Suprapubic skin (tissue), 4 donors: ENCODE measurements at regions not wholly inside any gene's neighbourhood (a gene's known extent, or its start where the extent isn't known, plus 50 kb on each side); places are given as distances from the start of the nearest gene placed in this dataset.

Experiments used
- DNase-seq, 2 donors: peaks; one replicate each; pipeline ENCODE4 v3.0.0-alpha.2; 2019; ENCODE audit warnings: low spot score in 2 of 2
- H3K27ac ChIP-seq: fragments of 200-600 bp; sonication (generic); one replicate; pipeline ENCODE4 v1.5.1; 2019
- H3K27me3 ChIP-seq: fragments of 200-600 bp; sonication (generic); one replicate; pipeline ENCODE4 v1.5.1; 2019
- H3K36me3 ChIP-seq: fragments of 200-600 bp; sonication (generic); one replicate; pipeline ENCODE4 v1.5.1; 2019
- H3K4me1 ChIP-seq: fragments of 200-600 bp; sonication (generic); one replicate; pipeline ENCODE4 v1.5.1; 2019
- H3K4me3 ChIP-seq: fragments of 200-600 bp; sonication (generic); one replicate; pipeline ENCODE4 v1.5.1; 2019; ENCODE audit warnings: mild to moderate bottlenecking
- H3K9me3 ChIP-seq: fragments of 200-600 bp; sonication (generic); one replicate; pipeline ENCODE4 v1.5.1; 2019
- CTCF ChIP-seq, 2 donors: fragments of 200-600 bp in 1 of 2; fragments of 450-650 bp in 1 of 2; sonication (generic) in 1 of 2; IDR thresholded peaks; one replicate each; pipeline ENCODE4 v1.5.1; 2016 to 2019; ENCODE audit warnings: antibody characterized with exemption in 2 of 2, mild to moderate bottlenecking in 1 of 2, moderate library complexity in 1 of 2
- EP300 ChIP-seq: sonication (generic); formaldehyde crosslinking; IDR thresholded peaks from one replicate; pipeline ENCODE4 v1.6.1; 2017; ENCODE audit warnings: antibody characterized with exemption
- POLR2A ChIP-seq, 2 donors: fragments of 450-650 bp; IDR thresholded peaks; one replicate each; pipeline ENCODE4 v1.6.1; 2017; ENCODE audit warnings: antibody characterized with exemption in 2 of 2, mild to moderate bottlenecking in 2 of 2, moderate library complexity in 2 of 2
- POLR2AphosphoS5 ChIP-seq, 3 donors: sonication (generic); formaldehyde crosslinking; IDR thresholded peaks; one replicate each; pipeline ENCODE4 v1.6.1; 2017; ENCODE audit warnings: antibody characterized with exemption in 3 of 3
- WGBS: methylation state at CpG from one replicate; pipeline ENCODE4 v1.1.5; 2018; 5-methylcytosine and 5-hydroxymethylcytosine counted together

GRCh38 chr21:23384679-23385078, 2222.6 kb downstream of the MRPL39 start:
- no peaks in the 10 kb centered on the region for H3K27me3 ChIP-seq
- WGBS: 48% methylated on average over 4 of the region's 4 CpGs
- DNase-seq: no peak
- H3K9me3 ChIP-seq: no peaks in the 10 kb centered on the region
- H3K27ac ChIP-seq: no peak overlapping the region
- TF ChIP-seq POLR2A (IDR thresholded peaks at IDR 0.05) (no peak), EP300 (no peak), POLR2AphosphoS5 (IDR thresholded peaks at IDR 0.05) (no peak), CTCF (IDR thresholded peaks at IDR 0.05) (no peak)
- no peaks in the 10 kb centered on the region for H3K36me3 ChIP-seq
- H3K4me3 ChIP-seq: no peak overlapping the region
- H3K4me1 ChIP-seq: no peaks in the 10 kb centered on the region

GRCh38 chr21:23374155-23374554, 2233.1 kb downstream of the MRPL39 start:
- 88% methylated on average over 4 of the region's 4 CpGs for WGBS
- H3K36me3 ChIP-seq: no peaks in the 10 kb centered on the region
- H3K4me1 ChIP-seq: no peaks in the 10 kb centered on the region
- no peaks in the 10 kb centered on the region for H3K9me3 ChIP-seq
- TF ChIP-seq EP300 (no peak), POLR2A (IDR thresholded peaks at IDR 0.05) (no peak)
- no peak overlapping the region for H3K4me3 ChIP-seq
- no peak for DNase-seq
- H3K27me3 ChIP-seq: no peaks in the 10 kb centered on the region
- H3K27ac ChIP-seq: no peak overlapping the region

GRCh38 chr21:23356905-23357304, 2250.4 kb downstream of the MRPL39 start:
- H3K36me3 ChIP-seq: no peaks in the 10 kb centered on the region
- no peak overlapping the region for H3K4me3 ChIP-seq
- peaks cover 5% of the 10 kb centered on the region for H3K9me3 ChIP-seq
- 67% methylated on average over 1 of the region's 1 CpG for WGBS
- H3K27me3 ChIP-seq: no peaks in the 10 kb centered on the region
- H3K27ac ChIP-seq: no peak overlapping the region
- no peak for DNase-seq
- H3K4me1 ChIP-seq: no peaks in the 10 kb centered on the region
- no peak for TF ChIP-seq CTCF (IDR thresholded peaks at IDR 0.05)
- no peak for TF ChIP-seq EP300
- no peak for TF ChIP-seq POLR2A (IDR thresholded peaks at IDR 0.05)

- no peak overlapping the region for H3K4me3 ChIP-seq
- DNase-seq: no peak
- H3K9me3 ChIP-seq: no peaks in the 10 kb centered on the region
- no peaks in the 10 kb centered on the region for H3K4me1 ChIP-seq
- no peaks in the 10 kb centered on the region for H3K27me3 ChIP-seq
- no peak for TF ChIP-seq EP300
- TF ChIP-seq POLR2A (IDR thresholded peaks at IDR 0.05): no peak
- no peak for TF ChIP-seq CTCF (IDR thresholded peaks at IDR 0.05)
- no peak for TF ChIP-seq POLR2AphosphoS5 (IDR thresholded peaks at IDR 0.05)
- no peaks in the 10 kb centered on the region for H3K36me3 ChIP-seq
- no peak overlapping the region for H3K27ac ChIP-seq
These were observed 2291.1 kb downstream of the MRPL39 start for GRCh38 chr21:23316190-23316589.

GRCh38 chr21:23308741-23309140, 2298.5 kb downstream of the MRPL39 start:
- DNase-seq: no peak
- TF ChIP-seq POLR2A (IDR thresholded peaks at IDR 0.05): no peak
- Histone ChIP-seq H3K4me1 (no peaks in the 10 kb centered on the region), H3K27me3 (no peaks in the 10 kb centered on the region), H3K27ac (no peak overlapping the region), H3K4me3 (no peak overlapping the region), H3K36me3 (no peaks in the 10 kb centered on the region), H3K9me3 (no peaks in the 10 kb centered on the region)
- 44% methylated on average over 1 of the region's 1 CpG for WGBS

GRCh38 chr21:23307065-23307464, 2300.2 kb downstream of the MRPL39 start:
- H3K27ac ChIP-seq: no peak overlapping the region
- no peaks in the 10 kb centered on the region for H3K4me1 ChIP-seq
- WGBS: 0% methylated on average over 1 of the region's 1 CpG
- H3K27me3 ChIP-seq: no peaks in the 10 kb centered on the region
- DNase-seq: no peak
- H3K36me3 ChIP-seq: no peaks in the 10 kb centered on the region
- TF ChIP-seq POLR2A (IDR thresholded peaks at IDR 0.05): no peak
- no peak for TF ChIP-seq POLR2AphosphoS5 (IDR thresholded peaks at IDR 0.05)
- TF ChIP-seq CTCF (IDR thresholded peaks at IDR 0.05): no peak
- no peak for TF ChIP-seq EP300
- no peak overlapping the region for H3K4me3 ChIP-seq
- H3K9me3 ChIP-seq: no peaks in the 10 kb centered on the region
